Stimulated activated effector memory CD8-positive, alpha-beta T cell treated with anti-CD3 and anti-CD28 coated beads, Interleukin-12 subunit alpha, Interleukin-12 subunit beta, amount 100 ng/mL, for 72 hours (primary cell): ENCODE measurements at regions not wholly inside any gene's neighbourhood (a gene's known extent, or its start where the extent isn't known, plus 50 kb on each side); places are given as distances from the start of the nearest gene placed in this dataset.
"Not testable (repeated sequence)": the region's sequence is repeated elsewhere in the genome, so short reads cannot be mapped to it uniquely, and the experiment has no call there.

Experiments
- ATAC-seq: fragments of 150-1000 bp; cut with Tn5 transposase; 2 replicates; pipeline ENCODE4 v1.10.0; 2021
- DNase-seq, 2 donors: peaks; one replicate each; pipeline ENCODE4 v3.0.0; 2021 to 2022; ENCODE audit warnings: low spot score in 2 of 2
- H3K27ac Mint-ChIP-seq: one replicate; pipeline ENCODE4 v1.8.0; 2022; ENCODE audit warnings: mild to moderate bottlenecking, mixed read lengths
- H3K36me3 Mint-ChIP-seq: one replicate; pipeline ENCODE4 v1.8.0; 2022; ENCODE audit warnings: mild to moderate bottlenecking, mixed read lengths
- H3K4me1 Mint-ChIP-seq: one replicate; pipeline ENCODE4 v1.8.0; 2022; ENCODE audit warnings: mixed read lengths
- H3K4me3 Mint-ChIP-seq: one replicate; pipeline ENCODE4 v1.8.0; 2022; ENCODE audit warnings: mild to moderate bottlenecking, mixed read lengths
- H3K9me3 Mint-ChIP-seq: one replicate; pipeline ENCODE4 v1.8.0; 2022; ENCODE audit warnings: mixed read lengths

DNA sequence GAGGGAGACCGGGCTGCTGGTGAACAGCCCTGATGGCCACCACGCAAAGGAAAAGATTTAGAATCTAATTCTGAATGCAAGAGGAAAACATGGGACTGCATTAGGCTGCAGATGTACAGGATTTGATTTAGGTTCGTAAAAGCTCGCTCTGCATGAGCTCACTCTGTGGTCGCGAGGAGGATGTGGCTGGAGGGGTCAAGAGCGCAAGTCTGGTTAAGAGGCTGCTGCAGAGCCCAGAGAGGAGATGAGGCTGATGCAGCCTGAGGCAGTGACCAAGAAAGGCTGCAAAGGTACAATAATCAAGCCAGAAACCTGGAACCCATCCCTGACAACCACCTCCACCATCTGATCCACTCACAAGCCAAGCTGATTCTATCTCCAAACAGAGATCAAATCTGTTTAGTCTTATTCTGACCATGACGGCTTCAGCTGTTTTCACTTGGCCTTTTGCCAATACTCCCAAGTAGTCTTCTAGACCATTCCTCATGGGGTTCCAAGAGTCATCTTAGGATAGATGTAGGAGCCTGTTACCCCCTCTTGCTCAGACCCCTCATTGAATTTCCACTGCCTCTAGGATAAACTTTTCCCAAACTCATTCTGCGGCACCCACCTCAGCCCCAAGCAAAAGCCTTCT lies 58.9 kb upstream of the ARL4C start:
- no peak overlapping the region for H3K27ac Mint-ChIP-seq
- H3K36me3 Mint-ChIP-seq: no peaks in the 10 kb centered on the region
- H3K4me1 Mint-ChIP-seq: peaks cover 22% of the 10 kb centered on the region
- peaks cover 4% of the 10 kb centered on the region for H3K9me3 Mint-ChIP-seq
- DNase-seq (no peak), ATAC-seq (peak; percentile 80)
- no peak overlapping the region for H3K4me3 Mint-ChIP-seq

DNA sequence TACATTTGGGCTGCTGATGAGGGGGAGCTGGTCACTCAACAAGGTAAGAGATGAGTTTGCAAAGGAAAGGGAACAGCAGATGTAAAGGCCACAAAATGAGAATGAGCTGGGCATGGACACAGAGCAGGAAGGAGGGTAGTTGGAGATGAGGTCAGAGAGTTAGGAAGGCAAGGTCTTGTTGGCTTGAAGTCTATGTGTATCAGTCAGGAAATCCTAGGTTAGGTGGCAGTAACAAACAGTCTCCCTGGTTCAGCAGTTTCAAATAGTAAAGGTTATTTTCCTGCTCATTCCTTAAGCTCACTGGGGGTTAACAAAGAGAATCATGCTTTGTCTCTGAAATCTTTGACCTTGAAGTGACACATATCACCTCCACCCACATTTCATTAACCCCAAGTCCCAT lies 58.3 kb upstream of the ARL4C start:
- H3K27ac Mint-ChIP-seq: no peak overlapping the region
- ATAC-seq: no peak
- DNase-seq: no peak
- peaks cover 27% of the 10 kb centered on the region for H3K4me1 Mint-ChIP-seq
- H3K9me3 Mint-ChIP-seq: peaks cover 4% of the 10 kb centered on the region
- no peaks in the 10 kb centered on the region for H3K36me3 Mint-ChIP-seq
- H3K4me3 Mint-ChIP-seq: no peak overlapping the region

DNA sequence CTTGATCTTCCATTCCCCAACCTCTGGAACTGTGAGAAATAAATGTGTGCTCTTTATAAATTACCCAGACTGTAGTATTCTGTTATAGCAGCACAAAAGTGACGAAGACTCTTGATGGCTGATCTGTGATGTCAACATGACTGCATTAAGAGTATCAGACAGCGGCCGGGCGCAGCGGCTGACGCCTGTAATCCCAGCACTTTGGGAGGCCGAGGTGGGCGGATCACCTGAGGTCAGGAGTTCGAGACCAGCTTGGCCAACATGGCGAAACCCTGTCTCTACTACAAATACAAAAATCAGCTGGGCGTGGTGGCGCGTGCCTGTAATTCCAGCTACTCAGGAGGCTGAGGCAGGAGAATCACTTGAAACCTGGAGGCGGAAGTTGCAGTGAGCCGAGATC lies 56.3 kb upstream of the ARL4C start:
- not testable (repeated sequence) for DNase-seq, H3K9me3 Mint-ChIP-seq, H3K27ac Mint-ChIP-seq, H3K4me3 Mint-ChIP-seq, H3K36me3 Mint-ChIP-seq, ATAC-seq
- peaks cover 28% of the 10 kb centered on the region for H3K4me1 Mint-ChIP-seq

DNA sequence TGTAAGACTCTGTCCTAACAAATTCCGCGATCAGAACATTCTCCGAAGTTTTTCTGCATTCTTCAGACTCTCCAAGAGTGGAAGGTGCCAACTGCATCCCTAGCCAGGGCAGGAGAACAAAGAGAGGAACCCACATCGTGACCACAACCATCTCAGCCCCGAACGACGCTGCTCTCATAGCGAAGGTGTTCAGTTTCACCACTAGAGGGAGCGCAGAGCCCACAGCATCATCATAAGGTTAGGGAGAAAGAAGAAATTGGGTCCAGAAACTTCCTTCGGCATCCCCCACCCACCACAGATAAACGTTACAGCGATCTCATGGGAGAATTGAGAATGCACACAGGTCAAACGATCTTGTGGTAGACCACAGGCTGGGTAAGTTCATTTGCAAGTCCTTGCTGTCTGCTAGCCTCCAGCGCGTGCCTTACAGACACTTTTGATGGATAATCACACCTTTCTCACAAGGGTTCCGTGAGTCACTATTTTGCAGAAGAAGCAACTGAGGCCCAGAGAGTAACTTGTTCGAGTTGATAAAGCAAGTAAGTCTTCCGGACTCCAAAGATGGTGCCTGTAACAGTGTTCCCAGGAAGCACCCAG lies 53.7 kb upstream of the ARL4C start:
- Mint-ChIP-seq H3K4me1 (peaks cover 18% of the 10 kb centered on the region), H3K9me3 (peaks cover 4% of the 10 kb centered on the region), H3K36me3 (no peaks in the 10 kb centered on the region), H3K4me3 (no peak overlapping the region), H3K27ac (no peak overlapping the region)
- ATAC-seq (peak; percentile 77), DNase-seq (peak; percentile 15 to 70)

DNA sequence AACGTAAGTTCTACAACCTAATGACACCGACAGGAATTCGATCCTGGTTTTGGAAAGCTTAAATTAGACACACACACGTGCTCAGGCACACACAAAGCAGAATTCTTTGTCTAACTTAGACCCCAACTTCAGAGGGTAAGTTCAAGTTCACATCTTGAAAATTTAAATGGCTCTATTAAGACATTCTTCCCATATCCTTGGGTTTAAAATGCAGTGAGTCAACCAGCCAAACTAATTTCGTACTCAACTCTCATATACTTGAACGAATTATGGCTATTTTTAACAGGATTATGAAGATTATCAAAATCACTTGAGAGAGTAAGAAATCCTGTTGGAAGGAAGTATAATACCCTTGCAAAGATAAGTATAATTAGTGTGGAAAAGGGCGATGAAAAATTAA lies 53.2 kb upstream of the ARL4C start:
- Mint-ChIP-seq H3K9me3 (peaks cover 2% of the 10 kb centered on the region), H3K4me3 (no peak overlapping the region), H3K4me1 (peaks cover 13% of the 10 kb centered on the region), H3K27ac (no peak overlapping the region), H3K36me3 (no peaks in the 10 kb centered on the region)
- ATAC-seq (no peak), DNase-seq (no peak)

DNA sequence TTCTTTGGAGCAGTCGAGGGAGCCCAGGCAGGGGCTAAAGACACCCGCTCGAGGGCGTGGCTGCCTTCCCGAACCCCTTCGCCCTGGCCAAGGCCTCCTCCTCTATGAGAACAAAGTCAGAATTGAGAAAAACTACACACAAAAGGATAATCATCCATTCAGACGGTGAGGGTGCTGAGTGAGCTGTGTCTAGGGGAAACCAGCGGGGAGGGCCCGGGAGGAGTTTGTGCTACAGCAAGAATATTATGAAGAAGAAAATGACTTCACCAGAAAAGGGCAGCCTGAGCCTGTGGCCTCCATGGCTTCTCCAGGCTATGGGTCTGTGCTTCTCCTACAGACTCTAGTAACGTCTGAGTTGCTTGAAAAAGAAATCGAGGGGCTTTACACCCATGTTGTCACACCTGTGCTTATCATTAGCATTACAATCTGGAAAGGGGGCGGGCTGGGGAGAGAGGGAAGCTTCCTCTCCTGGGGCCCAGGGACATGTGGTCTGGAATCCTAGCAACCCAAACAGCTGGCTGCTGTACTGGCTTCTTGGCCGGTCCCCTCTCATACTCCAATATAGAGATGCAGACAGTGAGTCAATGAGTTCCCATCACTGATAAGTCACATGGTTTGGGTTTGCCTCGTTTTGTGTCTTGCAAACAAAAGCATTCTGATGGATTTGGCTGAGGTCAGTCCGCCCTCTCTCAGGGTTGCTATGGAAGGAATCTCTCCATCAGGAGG lies 52.0 kb upstream of the ARL4C start:
- no peaks in the 10 kb centered on the region for H3K36me3 Mint-ChIP-seq
- DNase-seq (no peak), ATAC-seq (no peak)
- peaks cover 15% of the 10 kb centered on the region for H3K4me1 Mint-ChIP-seq
- no peak overlapping the region for H3K4me3 Mint-ChIP-seq
- H3K27ac Mint-ChIP-seq: no peak overlapping the region
- H3K9me3 Mint-ChIP-seq: no peaks in the 10 kb centered on the region

DNA sequence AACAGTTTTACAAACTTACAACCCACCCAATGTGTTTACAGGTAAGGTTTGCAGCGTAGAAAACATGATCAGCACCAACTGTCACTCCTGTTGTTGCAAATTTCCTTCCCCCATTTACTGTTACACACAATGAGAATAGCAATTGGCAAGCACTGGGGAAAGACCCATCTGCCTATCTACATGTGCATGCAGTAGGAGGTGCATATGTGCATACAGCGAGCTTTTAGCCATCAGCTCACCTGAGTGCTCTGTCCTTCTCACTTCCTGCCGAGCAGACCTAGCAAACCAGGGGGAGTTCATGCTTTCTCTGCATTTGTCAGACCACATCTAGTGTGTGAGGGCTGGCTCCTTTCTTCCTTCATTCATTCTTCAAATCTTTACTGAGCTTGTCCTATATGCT lies 49.9 kb upstream of the ARL4C start:
- ATAC-seq (no peak), DNase-seq (no peak)
- peak overlapping the region; percentile 36 for H3K27ac Mint-ChIP-seq
- no peaks in the 10 kb centered on the region for H3K36me3 Mint-ChIP-seq
- peaks cover 17% of the 10 kb centered on the region for H3K4me1 Mint-ChIP-seq
- no peaks in the 10 kb centered on the region for H3K9me3 Mint-ChIP-seq
- no peak overlapping the region for H3K4me3 Mint-ChIP-seq
